ENCODE measurements at regions not wholly inside any gene's neighbourhood (a gene's known extent, or its start where the extent isn't known, plus 50 kb on each side); places are given as distances from the start of the nearest gene placed in this dataset.
"Not testable (repeated sequence)": the region's sequence is repeated elsewhere in the genome, so short reads cannot be mapped to it uniquely, and the experiment has no call there.

DNA sequence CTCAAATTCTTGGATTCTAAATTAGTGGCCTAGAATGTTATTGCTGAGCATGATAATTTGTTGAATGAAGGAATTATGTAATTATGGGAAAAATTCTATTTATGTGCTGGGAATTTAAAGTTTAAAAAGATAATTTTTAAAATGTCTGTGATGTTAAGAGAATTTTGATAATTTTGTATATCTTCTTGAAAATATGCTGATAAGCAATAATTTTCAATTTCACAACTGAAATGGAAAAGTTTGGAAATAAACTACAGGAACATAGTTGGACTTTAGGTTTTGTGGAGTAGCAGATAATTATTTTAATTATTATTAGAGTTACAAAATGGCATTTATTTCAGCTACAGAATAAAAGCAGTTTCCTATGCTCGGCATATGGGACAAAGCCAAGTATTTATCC lies 268.5 kb upstream of the TPK1 start:
- Histone ChIP-seq H3K9me3 (ENCODE audit: control insufficient read depth, low read depth, low read length) (no peaks in the 10 kb centered on the region), H3K9ac (ENCODE audit: control insufficient read depth, extremely low read depth, insufficient read depth, low read length) (no peak overlapping the region), H2AFZ (ENCODE audit: control insufficient read depth, low read length) (no peak overlapping the region), H3K36me3 (ENCODE audit: control insufficient read depth in 2 of 2, extremely low read depth in 1 of 2, insufficient read depth in 2 of 2, low read length in 2 of 2) (no peaks in the 10 kb centered on the region), H3K4me2 (ENCODE audit: control insufficient read depth, extremely low read depth, insufficient read depth, low read depth, low read length) (no peak overlapping the region), H4K20me1 (ENCODE audit: control insufficient read depth, extremely low read depth, insufficient read depth, low read length) (no peaks in the 10 kb centered on the region), H3K27ac (ENCODE audit: control insufficient read depth, insufficient read depth, low read length) (no peak overlapping the region), H3K4me1 (ENCODE audit: control insufficient read depth, extremely low read depth, insufficient read depth, low read length) (no peaks in the 10 kb centered on the region), H3K27me3 (ENCODE audit: control insufficient read depth, extremely low read depth, insufficient read depth, low read length) (no peaks in the 10 kb centered on the region), H3K79me2 (ENCODE audit: control insufficient read depth, insufficient read depth, low read length) (no peaks in the 10 kb centered on the region), H3K9me1 (ENCODE audit: control insufficient read depth, extremely low read depth, insufficient read depth, low read length) (no peaks in the 10 kb centered on the region), H3K4me3 (ENCODE audit: control insufficient read depth in 2 of 3, extremely low read depth in 1 of 3, insufficient read depth in 2 of 3, low read depth in 1 of 3, low read length in 3 of 3) (no peak overlapping the region)
- FAIRE-seq (no peak), DNase-seq (ENCODE audit: low read depth, low spot score) (no peak)
- dilution Hi-C loops (cut with MboI; ENCODE audit: extremely low pct_ligation_motif_present, low sequenced_read_pairs) = no loop called here
- TF ChIP-seq, protein P1, sequence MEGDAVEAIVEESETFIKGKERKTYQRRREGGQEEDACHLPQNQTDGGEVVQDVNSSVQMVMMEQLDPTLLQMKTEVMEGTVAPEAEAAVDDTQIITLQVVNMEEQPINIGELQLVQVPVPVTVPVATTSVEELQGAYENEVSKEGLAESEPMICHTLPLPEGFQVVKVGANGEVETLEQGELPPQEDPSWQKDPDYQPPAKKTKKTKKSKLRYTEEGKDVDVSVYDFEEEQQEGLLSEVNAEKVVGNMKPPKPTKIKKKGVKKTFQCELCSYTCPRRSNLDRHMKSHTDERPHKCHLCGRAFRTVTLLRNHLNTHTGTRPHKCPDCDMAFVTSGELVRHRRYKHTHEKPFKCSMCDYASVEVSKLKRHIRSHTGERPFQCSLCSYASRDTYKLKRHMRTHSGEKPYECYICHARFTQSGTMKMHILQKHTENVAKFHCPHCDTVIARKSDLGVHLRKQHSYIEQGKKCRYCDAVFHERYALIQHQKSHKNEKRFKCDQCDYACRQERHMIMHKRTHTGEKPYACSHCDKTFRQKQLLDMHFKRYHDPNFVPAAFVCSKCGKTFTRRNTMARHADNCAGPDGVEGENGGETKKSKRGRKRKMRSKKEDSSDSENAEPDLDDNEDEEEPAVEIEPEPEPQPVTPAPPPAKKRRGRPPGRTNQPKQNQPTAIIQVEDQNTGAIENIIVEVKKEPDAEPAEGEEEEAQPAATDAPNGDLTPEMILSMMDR (optimal IDR thresholded peaks at IDR 0.05 in 1 of 3, IDR thresholded peaks at IDR 0.05 in 1 of 3, conservative IDR thresholded peaks at IDR 0.05 in 1 of 3; ENCODE audit: extremely low read depth in 1 of 3, insufficient read depth in 2 of 3, low read length in 3 of 3) = no peak
- no peak for TF ChIP-seq EZH2 (IDR thresholded peaks at IDR 0.05; ENCODE audit: low read length)

DNA sequence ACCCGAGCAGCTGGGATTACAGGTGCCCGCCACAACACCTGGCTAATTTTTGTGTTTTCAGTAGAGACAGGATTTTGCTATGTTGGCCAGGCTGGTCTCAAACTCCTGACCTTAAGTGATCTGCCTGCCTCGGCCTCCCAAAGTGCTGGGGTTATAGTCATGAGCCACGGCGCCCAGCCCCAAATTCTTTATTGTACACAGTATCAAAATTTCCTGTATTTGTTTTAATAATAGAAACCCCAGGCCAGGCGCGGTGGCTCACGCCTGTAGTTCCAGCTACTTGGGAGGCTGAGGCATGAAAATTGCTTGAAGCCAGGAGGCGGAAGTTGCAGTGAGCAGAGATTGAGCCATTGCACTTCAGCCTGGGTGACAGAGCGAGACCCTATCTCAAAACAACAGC lies 266.3 kb upstream of the TPK1 start:
- H3K9me3 ChIP-seq (ENCODE audit: control insufficient read depth, low read depth, low read length); H4K20me1 ChIP-seq (ENCODE audit: control insufficient read depth, extremely low read depth, insufficient read depth, low read length); H3K4me3 ChIP-seq (ENCODE audit: control insufficient read depth in 2 of 3, extremely low read depth in 1 of 3, insufficient read depth in 2 of 3, low read depth in 1 of 3, low read length in 3 of 3); H3K36me3 ChIP-seq (ENCODE audit: control insufficient read depth in 2 of 2, extremely low read depth in 1 of 2, insufficient read depth in 2 of 2, low read length in 2 of 2); DNase-seq (ENCODE audit: low read depth, low spot score); H3K4me1 ChIP-seq (ENCODE audit: control insufficient read depth, extremely low read depth, insufficient read depth, low read length); H3K9me1 ChIP-seq (ENCODE audit: control insufficient read depth, extremely low read depth, insufficient read depth, low read length); FAIRE-seq; dilution Hi-C loops (cut with MboI; ENCODE audit: extremely low pct_ligation_motif_present, low sequenced_read_pairs); H3K27me3 ChIP-seq (ENCODE audit: control insufficient read depth, extremely low read depth, insufficient read depth, low read length); H3K9ac ChIP-seq (ENCODE audit: control insufficient read depth, extremely low read depth, insufficient read depth, low read length); H3K79me2 ChIP-seq (ENCODE audit: control insufficient read depth, insufficient read depth, low read length); H3K4me2 ChIP-seq (ENCODE audit: control insufficient read depth, extremely low read depth, insufficient read depth, low read depth, low read length); H3K27ac ChIP-seq (ENCODE audit: control insufficient read depth, insufficient read depth, low read length); H2AFZ ChIP-seq (ENCODE audit: control insufficient read depth, low read length): not testable (repeated sequence)

DNA sequence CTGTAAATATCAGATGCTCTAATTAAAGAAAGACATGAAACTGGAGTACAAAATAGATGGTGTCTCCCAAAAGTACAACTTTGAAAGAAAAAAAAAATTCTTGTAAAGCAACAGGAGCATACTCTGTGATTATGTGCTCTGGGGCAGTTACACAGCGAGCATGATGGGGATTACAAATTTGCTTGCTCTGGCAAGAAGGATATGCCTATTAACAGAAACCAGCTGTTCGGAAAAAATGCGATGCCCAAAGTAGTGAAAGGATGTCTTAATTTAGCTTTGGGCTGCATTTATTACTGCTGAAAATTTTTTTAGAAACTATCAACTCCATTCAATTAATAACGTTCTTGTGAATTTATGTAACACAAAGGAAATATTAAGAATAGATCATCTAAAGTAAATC lies 256.9 kb upstream of the TPK1 start:
- no peak for TF ChIP-seq EZH2 (IDR thresholded peaks at IDR 0.05; ENCODE audit: low read length)
- TF ChIP-seq, protein P1 (optimal IDR thresholded peaks at IDR 0.05 in 1 of 3, IDR thresholded peaks at IDR 0.05 in 1 of 3, conservative IDR thresholded peaks at IDR 0.05 in 1 of 3; ENCODE audit: extremely low read depth in 1 of 3, insufficient read depth in 2 of 3, low read length in 3 of 3) = no peak
- no peak overlapping the region for H3K27ac ChIP-seq (ENCODE audit: control insufficient read depth, insufficient read depth, low read length)
- no peaks in the 10 kb centered on the region for H3K9me3 ChIP-seq (ENCODE audit: control insufficient read depth, low read depth, low read length)
- FAIRE-seq (no peak), DNase-seq (ENCODE audit: low read depth, low spot score) (no peak)
- no peaks in the 10 kb centered on the region for H3K9me1 ChIP-seq (ENCODE audit: control insufficient read depth, extremely low read depth, insufficient read depth, low read length)
- no peaks in the 10 kb centered on the region for H3K79me2 ChIP-seq (ENCODE audit: control insufficient read depth, insufficient read depth, low read length)
- no peaks in the 10 kb centered on the region for H3K27me3 ChIP-seq (ENCODE audit: control insufficient read depth, extremely low read depth, insufficient read depth, low read length)
- H3K4me3 ChIP-seq (ENCODE audit: control insufficient read depth in 2 of 3, extremely low read depth in 1 of 3, insufficient read depth in 2 of 3, low read depth in 1 of 3, low read length in 3 of 3) = no peak overlapping the region
- no peaks in the 10 kb centered on the region for H3K36me3 ChIP-seq (ENCODE audit: control insufficient read depth in 2 of 2, extremely low read depth in 1 of 2, insufficient read depth in 2 of 2, low read length in 2 of 2)
- no peak overlapping the region for H2AFZ ChIP-seq (ENCODE audit: control insufficient read depth, low read length)
- H3K9ac ChIP-seq (ENCODE audit: control insufficient read depth, extremely low read depth, insufficient read depth, low read length) = no peak overlapping the region
- no peaks in the 10 kb centered on the region for H3K4me1 ChIP-seq (ENCODE audit: control insufficient read depth, extremely low read depth, insufficient read depth, low read length)
- dilution Hi-C loops (cut with MboI; ENCODE audit: extremely low pct_ligation_motif_present, low sequenced_read_pairs) = no loop called here
- H3K4me2 ChIP-seq (ENCODE audit: control insufficient read depth, extremely low read depth, insufficient read depth, low read depth, low read length) = no peak overlapping the region
- no peaks in the 10 kb centered on the region for H4K20me1 ChIP-seq (ENCODE audit: control insufficient read depth, extremely low read depth, insufficient read depth, low read length)

All from keratinocyte (primary cell).